Upper lobe of right lung (tissue), 1 donor: ENCODE measurements at regions not wholly inside any gene's neighbourhood (a gene's known extent, or its start where the extent isn't known, plus 50 kb on each side); places are given as distances from the start of the nearest gene placed in this dataset.
A peak's percentile ranks its signal among the peaks of the same experiment; 100 is the strongest.

Experiments
- ATAC-seq: fragments of 200-7000 bp; cut with Tn5 transposase; one replicate; pipeline ENCODE4 v1.9.1; 2020; ENCODE audit warnings: mild to moderate bottlenecking, moderate library complexity
- DNase-seq: peaks from one replicate; pipeline ENCODE4 v3.0.0-alpha.2; 2020
- H3K27ac ChIP-seq: fragments of 200-600 bp; one replicate; pipeline ENCODE4 v1.8.0; 2022
- H3K27me3 ChIP-seq: fragments of 200-600 bp; one replicate; pipeline ENCODE4 v1.8.0; 2022; ENCODE audit warnings: mild to moderate bottlenecking
- H3K36me3 ChIP-seq: fragments of 200-600 bp; one replicate; pipeline ENCODE4 v1.8.0; 2022
- H3K4me1 ChIP-seq: fragments of 200-600 bp; one replicate; pipeline ENCODE4 v1.8.0; 2022
- H3K4me3 ChIP-seq: fragments of 200-600 bp; one replicate; pipeline ENCODE4 v1.8.0; 2022; ENCODE audit warnings: mild to moderate bottlenecking
- H3K9me3 ChIP-seq: fragments of 200-600 bp; one replicate; pipeline ENCODE4 v1.8.0; 2022
- intact Hi-C: fragments of 100-400 bp; cut with DNase I; formaldehyde crosslinking; loops from one replicate; pipeline ENCODE4 v1.11.0; 2022
- TF ChIP-seq, protein P1 (sequence below): fragments of 200-600 bp; IDR thresholded peaks from one replicate; pipeline ENCODE4 v1.8.0; 2022; ENCODE audit warnings: antibody characterized with exemption
- donor health status: DM: no; HTN: yes; CAD: no; lungs with severe emphysema.

DNA sequence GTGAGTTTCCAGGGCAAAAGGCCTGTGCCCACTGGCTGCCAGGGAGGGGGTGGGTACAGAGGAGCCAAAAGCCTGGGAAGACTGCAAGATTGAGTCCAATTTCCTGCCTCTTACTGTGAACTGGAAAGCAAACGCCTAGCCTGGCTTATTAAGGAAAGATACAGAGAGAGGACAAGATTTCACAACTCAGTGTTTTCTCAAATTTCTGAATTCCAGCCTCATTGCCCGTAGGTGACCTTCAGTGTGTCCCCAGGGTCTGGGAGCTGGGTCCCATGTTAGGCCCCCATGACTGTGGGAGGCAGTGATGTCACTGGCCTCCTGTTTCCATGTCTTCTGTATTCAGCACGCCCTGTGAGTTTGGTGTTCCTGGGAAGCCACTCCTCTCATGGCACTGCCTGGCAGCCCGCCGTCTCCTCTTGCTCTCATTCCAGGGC lies 60.6 kb upstream of the PTPN3 start:
- no peak overlapping the region for H3K4me3 ChIP-seq
- TF ChIP-seq, protein P1, sequence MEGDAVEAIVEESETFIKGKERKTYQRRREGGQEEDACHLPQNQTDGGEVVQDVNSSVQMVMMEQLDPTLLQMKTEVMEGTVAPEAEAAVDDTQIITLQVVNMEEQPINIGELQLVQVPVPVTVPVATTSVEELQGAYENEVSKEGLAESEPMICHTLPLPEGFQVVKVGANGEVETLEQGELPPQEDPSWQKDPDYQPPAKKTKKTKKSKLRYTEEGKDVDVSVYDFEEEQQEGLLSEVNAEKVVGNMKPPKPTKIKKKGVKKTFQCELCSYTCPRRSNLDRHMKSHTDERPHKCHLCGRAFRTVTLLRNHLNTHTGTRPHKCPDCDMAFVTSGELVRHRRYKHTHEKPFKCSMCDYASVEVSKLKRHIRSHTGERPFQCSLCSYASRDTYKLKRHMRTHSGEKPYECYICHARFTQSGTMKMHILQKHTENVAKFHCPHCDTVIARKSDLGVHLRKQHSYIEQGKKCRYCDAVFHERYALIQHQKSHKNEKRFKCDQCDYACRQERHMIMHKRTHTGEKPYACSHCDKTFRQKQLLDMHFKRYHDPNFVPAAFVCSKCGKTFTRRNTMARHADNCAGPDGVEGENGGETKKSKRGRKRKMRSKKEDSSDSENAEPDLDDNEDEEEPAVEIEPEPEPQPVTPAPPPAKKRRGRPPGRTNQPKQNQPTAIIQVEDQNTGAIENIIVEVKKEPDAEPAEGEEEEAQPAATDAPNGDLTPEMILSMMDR = no peak
- no peaks in the 10 kb centered on the region for H3K36me3 ChIP-seq
- no peaks in the 10 kb centered on the region for H3K9me3 ChIP-seq
- intact Hi-C loops = no loop called here
- no peaks in the 10 kb centered on the region for H3K4me1 ChIP-seq
- no peaks in the 10 kb centered on the region for H3K27me3 ChIP-seq
- DNase-seq (no peak), ATAC-seq (no peak)
- H3K27ac ChIP-seq = no peak overlapping the region

- no peak for DNase-seq
- intact Hi-C loops = no loop called here
- Histone ChIP-seq H3K27me3 (no peaks in the 10 kb centered on the region), H3K4me3 (no peak overlapping the region), H3K36me3 (no peaks in the 10 kb centered on the region), H3K27ac (no peak overlapping the region), H3K4me1 (no peaks in the 10 kb centered on the region), H3K9me3 (no peaks in the 10 kb centered on the region)
- TF ChIP-seq, protein P1 = no peak
- no peak for ATAC-seq
Observed at GRCh38 chr9:109560470-109561132, 62.5 kb upstream of the PTPN3 start.

- TF ChIP-seq, protein P1 = no peak
- no peaks in the 10 kb centered on the region for H3K36me3 ChIP-seq
- peaks cover 5% of the 10 kb centered on the region for H3K27me3 ChIP-seq
- no peak overlapping the region for H3K4me3 ChIP-seq
- intact Hi-C loops = no loop called here
- H3K27ac ChIP-seq = no peak overlapping the region
- H3K9me3 ChIP-seq = no peaks in the 10 kb centered on the region
- ATAC-seq = no peak
- no peak for DNase-seq
- H3K4me1 ChIP-seq = no peaks in the 10 kb centered on the region
Observed at GRCh38 chr9:109561137-109561536, 63.0 kb upstream of the PTPN3 start.

DNA sequence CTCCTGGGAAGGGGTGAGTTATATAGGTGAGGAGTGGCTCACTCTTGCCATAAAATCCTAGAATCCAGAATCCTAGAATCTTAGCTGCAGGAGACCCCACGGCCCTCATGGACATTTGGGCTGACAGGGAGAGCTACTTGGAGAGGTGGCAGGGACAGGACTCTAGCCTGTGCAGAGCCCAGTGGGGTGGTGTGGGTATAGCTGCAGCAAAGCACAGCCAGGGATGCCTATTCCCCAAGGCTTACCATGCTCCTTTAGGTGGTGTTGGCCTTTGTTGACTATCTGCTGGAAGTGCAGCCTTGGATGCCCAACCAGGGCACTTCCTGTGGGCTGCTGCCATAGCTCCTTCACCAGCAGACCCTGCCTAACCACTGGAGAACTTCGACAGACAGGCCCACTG lies 70.0 kb upstream of the PTPN3 start:
- no peak for DNase-seq
- Histone ChIP-seq H3K9me3 (no peaks in the 10 kb centered on the region), H3K4me1 (no peaks in the 10 kb centered on the region), H3K36me3 (no peaks in the 10 kb centered on the region), H3K27me3 (peaks cover 10% of the 10 kb centered on the region), H3K27ac (no peak overlapping the region), H3K4me3 (no peak overlapping the region)
- ATAC-seq = peak; percentile 15
- intact Hi-C loops = no loop called here
- TF ChIP-seq, protein P1 = no peak

DNA sequence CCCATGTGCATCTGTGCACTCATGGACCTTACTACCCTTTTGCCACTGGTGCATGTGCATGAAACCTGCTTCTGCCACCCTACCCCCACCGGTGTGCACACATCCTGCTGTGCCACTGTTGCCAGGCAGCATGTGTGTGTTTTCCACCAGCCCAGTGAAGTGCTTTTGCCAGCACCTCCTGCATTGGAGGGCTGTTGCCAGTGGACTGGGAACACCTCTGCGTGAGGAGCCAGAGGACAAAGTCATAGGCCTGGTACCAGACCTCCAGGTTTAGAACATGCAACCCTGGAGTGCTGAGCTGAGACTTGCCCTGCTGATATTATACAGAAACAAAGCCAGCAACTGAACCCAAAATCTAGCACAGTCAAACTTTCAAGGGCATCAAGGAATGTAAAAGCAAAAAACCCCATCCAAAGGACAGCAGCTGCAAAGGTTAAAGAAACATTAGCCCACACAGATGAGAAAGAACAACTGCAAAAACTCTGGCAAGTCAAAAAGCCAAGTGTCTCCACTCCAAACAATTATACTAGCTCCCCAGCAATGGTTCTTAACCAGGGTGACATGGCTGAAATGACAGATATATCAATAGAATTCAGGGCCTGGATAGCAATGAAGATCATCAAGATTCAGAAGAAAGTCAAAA lies 70.6 kb upstream of the PTPN3 start:
- Histone ChIP-seq H3K27ac (no peak overlapping the region), H3K4me1 (no peaks in the 10 kb centered on the region), H3K36me3 (no peaks in the 10 kb centered on the region), H3K9me3 (no peaks in the 10 kb centered on the region), H3K27me3 (peaks cover 10% of the 10 kb centered on the region), H3K4me3 (no peak overlapping the region)
- TF ChIP-seq, protein P1 = no peak
- no peak for DNase-seq
- intact Hi-C loops = no loop called here
- ATAC-seq = peak; percentile 25
